Ishikawa (cell line): ENCODE measurements at regions not wholly inside any gene's neighbourhood (a gene's known extent, or its start where the extent isn't known, plus 50 kb on each side); places are given as distances from the start of the nearest gene placed in this dataset.

Source experiments
- EP300 ChIP-seq: IDR thresholded peaks from 2 replicates; pipeline ENCODE4 v1.6.1; 2012; ENCODE audit warnings: borderline replicate concordance
- RAD21 ChIP-seq: IDR thresholded peaks from 2 replicates; pipeline ENCODE4 v1.6.1; 2012; ENCODE audit warnings: low read depth
- REST ChIP-seq: IDR thresholded peaks from 2 replicates; pipeline ENCODE4 v1.6.1; 2012; ENCODE audit warnings: low read depth, mild to moderate bottlenecking
- TCF12 ChIP-seq: IDR thresholded peaks from 2 replicates; pipeline ENCODE4 v1.6.1; 2012; ENCODE audit warnings: low read depth
- ZBTB7A ChIP-seq: IDR thresholded peaks from 2 replicates; pipeline ENCODE4 v1.6.1; 2012; ENCODE audit warnings: low read depth

DNA sequence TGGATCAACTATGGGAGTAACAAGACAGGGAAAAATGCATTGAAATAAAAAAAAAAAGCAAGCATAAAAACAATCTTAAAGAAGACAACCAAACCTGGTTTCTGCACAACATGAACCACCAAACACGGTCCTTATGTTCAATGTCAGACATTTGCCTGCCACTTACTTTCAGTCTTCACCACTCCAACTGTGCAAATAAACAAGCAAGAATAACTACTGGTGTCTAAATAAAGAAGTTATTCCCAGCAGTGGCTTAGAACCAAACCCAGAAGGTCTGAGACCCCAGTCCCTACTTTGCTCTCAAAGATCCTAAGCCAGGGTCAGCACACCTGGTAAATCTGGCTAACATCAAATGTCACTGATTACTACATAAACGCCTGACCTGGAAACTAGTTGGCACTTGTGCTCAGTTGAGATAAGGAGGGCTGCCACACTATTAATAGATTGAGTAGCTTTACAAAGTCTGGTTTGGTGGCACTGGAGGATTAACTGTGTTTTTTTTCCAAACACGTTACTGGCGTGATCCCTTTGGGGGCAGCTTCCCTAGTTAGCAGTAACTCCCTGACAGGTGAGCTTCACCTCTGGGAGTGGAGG lies 62.7 kb upstream of the ABLIM1 start:
- TF ChIP-seq REST (no peak), EP300 (no peak), ZBTB7A (no peak), TCF12 (no peak), RAD21 (no peak)
